Spleen (tissue), 7 donors: ENCODE measurements at regions not wholly inside any gene's neighbourhood (a gene's known extent, or its start where the extent isn't known, plus 50 kb on each side); places are given as distances from the start of the nearest gene placed in this dataset.

Experiments used
- POLR2A ChIP-seq, 3 donors: fragments of 450-650 bp; IDR thresholded peaks; one replicate each; pipeline ENCODE4 v1.5.1; 2017; ENCODE audit warnings: antibody characterized with exemption in 3 of 3, mild to moderate bottlenecking in 1 of 3
- POLR2AphosphoS5 ChIP-seq, 3 donors: sonication (generic); formaldehyde crosslinking; IDR thresholded peaks; one replicate each; pipeline ENCODE4 v1.5.1; 2017; ENCODE audit warnings: antibody characterized with exemption in 3 of 3
- TF ChIP-seq, protein P1 (sequence below), 11 experiments: fragments of 200-600 bp in 7 of 11; fragments of 450-650 bp in 4 of 11; sonication (generic) in 4 of 11; IDR thresholded peaks in 8 of 11; conservative IDR thresholded peaks in 3 of 11; 1 replicate in 7 of 11; 2 replicates in 4 of 11; pipeline versions ENCODE4 v1.4.0 to v1.8.0; 2016 to 2021; ENCODE audit warnings: antibody characterized with exemption in 11 of 11, inconsistent platforms in 4 of 11, mild to moderate bottlenecking in 1 of 11
- donor health status: DM: no; HTN: no; CAD: no; lungs with moderate emphysema.
- donor health status: DM: no; HTN: no; CAD: no.
- donor health status: DM: no; HTN: no; CAD: no.

DNA sequence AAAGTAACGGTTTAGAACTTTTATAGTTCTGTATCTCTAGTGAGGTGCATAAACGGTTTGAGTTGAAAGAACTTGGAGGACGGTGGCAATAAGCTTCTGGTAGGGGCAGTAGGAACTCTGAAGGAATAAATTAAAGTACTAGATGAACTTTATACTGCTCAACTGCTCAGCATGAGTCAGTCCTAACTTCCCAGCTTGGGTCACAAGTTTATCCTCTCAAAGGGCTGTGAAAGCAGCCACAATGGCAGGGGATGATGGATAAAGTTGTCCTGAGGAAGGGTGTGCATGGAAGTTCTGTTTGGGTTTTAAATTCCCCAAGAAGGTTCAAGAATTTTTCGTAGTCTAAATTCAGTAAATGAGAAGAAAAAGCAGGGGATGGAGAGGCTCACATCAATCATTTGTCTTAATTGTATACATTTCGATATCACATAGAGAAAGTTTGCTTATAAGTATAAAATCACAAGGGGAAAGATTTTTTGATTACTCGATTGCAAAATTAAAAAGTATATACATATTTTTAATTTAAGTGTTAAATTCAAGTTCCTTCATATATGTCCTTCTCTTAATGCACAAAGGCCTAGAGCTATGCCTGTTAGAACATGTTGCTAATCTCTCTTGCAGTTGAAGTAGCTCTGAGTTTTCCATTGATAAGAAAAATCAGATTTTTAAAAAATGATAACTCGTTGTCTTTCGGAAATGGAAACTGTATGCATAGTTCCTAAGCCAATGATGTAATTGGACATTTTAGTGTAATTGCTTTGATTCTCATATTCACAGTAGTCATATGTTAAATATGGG lies 55.3 kb upstream of the JAG1 start:
- TF ChIP-seq, protein P1, sequence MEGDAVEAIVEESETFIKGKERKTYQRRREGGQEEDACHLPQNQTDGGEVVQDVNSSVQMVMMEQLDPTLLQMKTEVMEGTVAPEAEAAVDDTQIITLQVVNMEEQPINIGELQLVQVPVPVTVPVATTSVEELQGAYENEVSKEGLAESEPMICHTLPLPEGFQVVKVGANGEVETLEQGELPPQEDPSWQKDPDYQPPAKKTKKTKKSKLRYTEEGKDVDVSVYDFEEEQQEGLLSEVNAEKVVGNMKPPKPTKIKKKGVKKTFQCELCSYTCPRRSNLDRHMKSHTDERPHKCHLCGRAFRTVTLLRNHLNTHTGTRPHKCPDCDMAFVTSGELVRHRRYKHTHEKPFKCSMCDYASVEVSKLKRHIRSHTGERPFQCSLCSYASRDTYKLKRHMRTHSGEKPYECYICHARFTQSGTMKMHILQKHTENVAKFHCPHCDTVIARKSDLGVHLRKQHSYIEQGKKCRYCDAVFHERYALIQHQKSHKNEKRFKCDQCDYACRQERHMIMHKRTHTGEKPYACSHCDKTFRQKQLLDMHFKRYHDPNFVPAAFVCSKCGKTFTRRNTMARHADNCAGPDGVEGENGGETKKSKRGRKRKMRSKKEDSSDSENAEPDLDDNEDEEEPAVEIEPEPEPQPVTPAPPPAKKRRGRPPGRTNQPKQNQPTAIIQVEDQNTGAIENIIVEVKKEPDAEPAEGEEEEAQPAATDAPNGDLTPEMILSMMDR (IDR thresholded peaks at IDR 0.05 in 8 of 11, conservative IDR thresholded peaks at IDR 0.05 in 3 of 11) = no peak
- TF ChIP-seq POLR2A (IDR thresholded peaks at IDR 0.05) (no peak), POLR2AphosphoS5 (IDR thresholded peaks at IDR 0.05) (no peak)
